T-helper 1 cell (primary cell): ENCODE measurements at regions not wholly inside any gene's neighbourhood (a gene's known extent, or its start where the extent isn't known, plus 50 kb on each side); places are given as distances from the start of the nearest gene placed in this dataset.
"Not testable (repeated sequence)": the region's sequence is repeated elsewhere in the genome, so short reads cannot be mapped to it uniquely, and the experiment has no call there.

Experiments used
- DNase-seq, 5 donors: peaks; one replicate each; pipeline ENCODE4 v3.0.0-alpha.2; 2012 to 2020

GRCh38 chr4:170682087-170682486 is 592.3 kb upstream of the AADAT start:
- not testable (repeated sequence) for DNase-seq

GRCh38 chr4:170675568-170676262 is 586.0 kb upstream of the AADAT start:
- no peak for DNase-seq

GRCh38 chr4:170674176-170674575 is 584.4 kb upstream of the AADAT start:
- DNase-seq, result no peak

GRCh38 chr4:170672381-170672965 is 582.7 kb upstream of the AADAT start:
- DNase-seq, result no peak

GRCh38 chr4:170671171-170671570 is 581.4 kb upstream of the AADAT start:
- DNase-seq, result no peak

- no peak for DNase-seq
Observed at GRCh38 chr4:170667814-170668213, 578.1 kb upstream of the AADAT start.

- DNase-seq, result no peak
Observed at GRCh38 chr4:170666909-170667308, 577.2 kb upstream of the AADAT start.

GRCh38 chr4:170662250-170662649 is 572.5 kb upstream of the AADAT start:
- DNase-seq, result no peak

GRCh38 chr4:170657761-170658160 is 568.0 kb upstream of the AADAT start:
- no peak for DNase-seq

GRCh38 chr4:170656506-170656905 is 566.8 kb upstream of the AADAT start:
- no peak for DNase-seq

- DNase-seq, result no peak
Observed at GRCh38 chr4:170652571-170652970, 562.8 kb upstream of the AADAT start.

- no peak for DNase-seq
Observed at GRCh38 chr4:170651786-170652185, 562.0 kb upstream of the AADAT start.

- no peak for DNase-seq
Observed at GRCh38 chr4:170627418-170627817, 537.7 kb upstream of the AADAT start.

GRCh38 chr4:170623899-170624298 is 534.1 kb upstream of the AADAT start:
- DNase-seq, result no peak

- DNase-seq, result no peak
Observed at GRCh38 chr4:170610434-170610833, 520.7 kb upstream of the AADAT start.

GRCh38 chr4:170599894-170600293 is 510.1 kb upstream of the AADAT start:
- DNase-seq, result no peak

- DNase-seq, result no peak
Observed at GRCh38 chr4:170591076-170591475, 501.3 kb upstream of the AADAT start.

- no peak for DNase-seq
Observed at GRCh38 chr4:170589597-170590191, 499.9 kb upstream of the AADAT start.

- DNase-seq, result no peak
Observed at GRCh38 chr4:170581969-170582368, 492.2 kb upstream of the AADAT start.

GRCh38 chr4:170581322-170581721 is 491.6 kb upstream of the AADAT start:
- DNase-seq, result no peak

GRCh38 chr4:170580651-170581050 is 490.9 kb upstream of the AADAT start:
- DNase-seq, result no peak

- DNase-seq, result no peak
Observed at GRCh38 chr4:170538821-170539473, 449.2 kb upstream of the AADAT start.

GRCh38 chr4:170529748-170530722 is 440.3 kb upstream of the AADAT start:
- no peak for DNase-seq
